ENCODE measurements at regions not wholly inside any gene's neighbourhood (a gene's known extent, or its start where the extent isn't known, plus 50 kb on each side); places are given as distances from the start of the nearest gene placed in this dataset.

DNA sequence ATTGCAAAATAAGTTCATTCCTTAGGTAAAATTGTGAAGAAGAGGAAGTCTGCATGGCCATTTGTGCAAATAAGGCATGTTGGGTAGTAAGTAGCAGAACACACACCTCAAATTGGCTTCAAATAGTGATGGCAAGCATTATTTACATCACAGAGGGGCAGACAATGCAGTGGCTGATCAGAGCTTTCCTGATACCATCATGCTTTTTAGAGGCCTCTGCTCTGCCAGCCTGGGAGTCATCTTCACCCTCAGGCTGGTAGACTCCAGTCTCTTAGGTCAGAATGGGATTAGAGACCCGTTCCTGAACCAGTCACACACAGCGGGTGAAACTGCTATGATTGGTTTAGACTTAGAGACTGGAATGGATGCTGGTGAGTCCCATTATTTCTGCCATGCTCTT, 396.0 kb upstream of the MCTP2 start:
- no peak for DNase-seq (ENCODE audit: insufficient read length, low spot score)
- FAIRE-seq: no peak

DNA sequence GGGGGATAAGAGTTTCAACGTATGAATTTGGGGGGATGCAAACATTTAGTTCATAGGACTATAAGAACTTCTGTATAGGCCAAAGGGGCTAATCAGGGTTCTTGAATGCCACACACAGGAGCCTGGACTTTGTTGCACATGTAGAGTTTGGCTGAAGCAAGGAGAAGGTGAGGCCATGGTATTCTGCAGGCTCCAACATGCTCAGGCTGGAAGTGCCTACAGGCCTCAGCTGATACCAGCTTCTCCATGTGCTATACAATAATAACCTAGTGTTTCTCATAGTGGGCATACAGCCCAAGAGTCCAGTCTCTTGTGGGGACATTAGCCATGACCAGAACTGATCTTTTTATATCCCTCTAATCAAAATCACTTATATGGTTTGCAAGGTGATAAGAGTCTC, 399.7 kb upstream of the MCTP2 start:
- FAIRE-seq (no peak), DNase-seq (ENCODE audit: insufficient read length, low spot score) (no peak)

DNA sequence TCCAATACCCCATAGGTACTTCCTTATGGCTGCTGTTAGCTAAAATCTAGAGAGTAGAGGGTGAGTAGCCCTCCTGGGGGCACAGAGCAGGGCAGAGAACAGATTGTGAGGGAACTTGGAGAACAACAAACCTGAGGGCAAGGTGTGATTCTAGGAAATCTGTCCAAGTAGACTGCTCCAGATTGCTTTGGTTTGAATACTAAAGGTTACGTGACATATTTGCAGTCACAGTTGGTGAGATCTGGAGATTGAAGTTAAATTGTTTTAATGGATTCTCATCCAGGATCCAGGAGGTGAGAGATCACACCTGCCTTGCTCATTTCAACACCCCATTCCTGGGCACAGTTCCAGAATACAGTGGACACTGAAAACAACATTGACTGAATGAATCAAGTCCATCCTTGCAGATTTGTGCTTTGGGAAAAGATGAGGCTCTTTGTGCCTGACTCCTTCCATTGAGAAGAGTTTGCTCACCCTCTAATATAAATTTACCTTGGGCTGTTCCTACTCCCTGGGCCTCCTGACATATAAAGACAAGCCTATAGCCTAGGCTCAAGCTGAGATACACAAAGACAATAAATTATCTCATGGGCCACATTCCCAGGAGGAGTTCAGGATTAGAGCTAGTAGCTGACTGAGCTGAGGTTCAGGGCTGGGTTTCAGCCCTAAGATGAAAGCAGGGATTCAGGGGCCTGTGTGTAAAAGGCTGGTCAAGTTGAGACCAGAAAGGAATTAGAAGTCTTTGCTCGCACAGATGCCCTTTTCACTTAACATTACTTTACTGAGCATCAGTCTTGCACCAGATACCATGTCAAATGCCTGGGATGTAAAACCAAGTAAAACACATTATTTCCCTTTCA, 400.9 kb upstream of the MCTP2 start:
- FAIRE-seq: no peak
- DNase-seq (ENCODE audit: insufficient read length, low spot score): no peak

DNA sequence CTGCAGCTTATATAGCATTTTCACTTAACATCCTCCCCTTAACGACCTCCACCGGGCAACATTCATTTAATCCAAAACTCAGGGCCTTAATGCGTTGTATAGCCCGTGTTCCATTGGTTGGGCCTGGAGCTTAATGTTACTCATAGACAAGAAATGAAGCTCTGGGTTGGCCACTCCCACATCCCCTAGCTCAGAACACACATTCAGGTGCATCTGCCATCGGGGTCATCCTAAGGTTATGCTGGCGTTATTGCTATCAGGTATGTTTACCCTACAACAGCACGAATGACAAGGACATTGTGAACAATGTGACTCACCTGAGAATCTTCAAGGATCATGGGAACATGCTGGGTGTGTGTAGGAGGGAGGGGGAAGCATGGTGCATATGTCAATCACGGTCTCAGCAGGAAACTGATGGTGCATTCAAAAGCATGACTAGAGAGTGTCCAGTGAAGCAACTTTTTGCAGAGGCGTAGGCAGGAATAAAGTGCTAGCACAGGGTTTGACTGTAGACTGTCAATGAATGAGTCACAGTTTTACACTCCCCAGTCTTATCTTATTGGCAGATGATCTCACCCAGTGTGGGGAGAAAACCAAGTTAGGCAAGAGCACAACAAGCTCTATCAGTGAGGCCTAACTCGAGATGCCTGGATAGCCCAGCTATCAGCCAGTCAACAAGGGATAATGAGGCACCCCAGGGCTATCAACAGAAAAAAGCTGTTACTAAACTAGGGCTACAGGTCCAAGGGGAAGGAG, 402.1 kb upstream of the MCTP2 start:
- FAIRE-seq (no peak), DNase-seq (ENCODE audit: insufficient read length, low spot score) (no peak)

DNA sequence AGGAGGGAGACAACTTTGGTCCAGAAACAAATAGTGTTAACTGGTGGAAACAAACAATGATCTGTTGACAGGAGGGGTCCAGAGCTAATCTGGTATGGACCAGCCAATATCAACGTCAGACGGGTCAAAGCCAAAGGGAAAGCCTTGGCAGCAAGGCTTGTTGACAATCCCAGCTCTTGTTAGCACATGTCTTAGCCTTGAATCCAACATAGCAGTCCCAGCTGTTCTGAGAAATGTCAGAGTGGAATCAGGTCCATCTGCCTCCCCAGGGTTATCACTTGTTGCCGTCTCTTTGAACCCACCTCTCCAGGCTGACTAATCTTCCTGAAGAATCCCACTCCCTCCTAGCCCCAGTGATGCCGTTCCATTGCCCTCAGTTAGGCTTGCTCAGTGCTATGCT, 404.6 kb upstream of the MCTP2 start:
- DNase-seq (ENCODE audit: insufficient read length, low spot score) (no peak), FAIRE-seq (no peak)

DNA sequence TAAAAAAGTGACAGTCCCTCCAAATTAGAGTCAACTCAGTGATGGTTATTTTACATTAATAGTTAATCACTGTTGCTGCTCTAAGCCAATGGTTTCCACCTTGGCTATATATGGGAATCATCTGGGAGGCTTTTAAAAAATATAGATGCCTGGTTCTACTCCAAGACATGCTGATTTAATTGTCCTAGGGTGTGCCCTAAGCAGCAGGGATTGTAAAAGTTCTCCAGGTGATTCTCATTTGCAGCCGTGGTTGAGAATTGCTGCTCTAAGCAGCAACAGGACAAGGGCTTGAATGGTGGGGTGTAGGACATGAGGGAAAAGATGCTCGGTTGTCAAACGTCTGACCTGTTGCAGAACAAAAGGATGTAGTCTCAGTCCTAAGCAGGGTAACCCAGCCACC, 405.1 kb upstream of the MCTP2 start:
- FAIRE-seq: no peak
- no peak for DNase-seq (ENCODE audit: insufficient read length, low spot score)

DNA sequence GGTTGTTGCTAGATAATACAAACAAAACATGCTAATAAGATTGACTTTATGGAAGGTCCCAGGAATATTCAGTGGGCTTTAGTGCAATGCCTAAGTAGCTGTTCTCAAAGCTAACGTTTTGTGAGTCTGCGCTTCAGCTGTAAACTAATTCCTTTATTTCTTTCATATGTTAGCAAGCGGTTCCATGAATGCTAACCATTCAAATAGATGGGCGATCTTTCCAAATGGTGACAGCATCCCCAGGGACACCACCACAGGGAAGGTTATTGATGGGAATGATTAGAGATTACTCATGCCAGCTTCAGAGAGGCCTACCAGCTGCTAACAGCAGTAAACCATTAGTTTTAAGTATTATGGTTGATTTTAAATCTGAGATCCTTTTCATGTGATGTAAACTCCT, 405.7 kb upstream of the MCTP2 start:
- DNase-seq (ENCODE audit: insufficient read length, low spot score): no peak
- no peak for FAIRE-seq

DNA sequence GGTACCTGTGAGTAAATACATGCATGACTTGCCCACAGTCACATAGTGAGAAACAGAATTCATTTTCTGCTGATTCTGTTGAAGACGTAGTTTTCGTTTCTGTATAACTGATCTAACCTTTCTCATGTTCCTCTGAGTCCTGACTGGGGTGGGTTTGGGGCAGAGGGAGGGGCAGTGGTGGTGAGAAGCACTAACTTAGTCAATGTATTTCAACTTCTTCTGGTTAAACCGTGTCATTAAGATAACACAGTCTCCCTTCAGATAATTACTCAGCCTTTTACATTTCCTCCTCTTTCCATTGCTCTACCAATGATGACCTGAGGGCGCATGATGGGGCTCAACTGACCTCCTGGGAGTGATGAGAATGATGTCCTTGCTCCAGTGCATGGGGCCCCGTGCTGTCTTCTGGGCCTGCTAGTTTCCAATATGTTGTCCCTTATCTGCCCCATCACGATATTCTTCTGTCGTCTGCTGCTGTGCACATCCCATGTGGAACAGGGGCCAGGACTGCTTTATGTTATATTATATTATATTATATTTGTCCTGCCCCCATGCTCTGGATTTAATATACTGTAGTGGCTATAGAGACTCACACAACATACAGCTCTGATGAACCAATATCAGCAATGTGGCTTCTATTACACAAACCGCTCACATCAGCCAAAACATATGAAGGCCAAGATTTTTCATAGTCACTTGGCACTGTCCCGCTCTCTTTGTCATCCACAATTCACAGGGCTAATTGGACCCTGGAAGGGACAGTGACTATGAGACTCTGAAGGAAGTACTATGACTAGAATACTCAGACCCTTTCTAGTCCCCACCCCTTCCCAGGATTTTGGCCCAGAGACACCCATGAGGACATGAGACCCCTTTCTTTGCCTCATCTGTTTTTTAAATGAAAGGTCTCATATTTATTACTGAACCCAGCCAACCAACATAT, 407.1 kb upstream of the MCTP2 start:
- no peak for DNase-seq (ENCODE audit: insufficient read length, low spot score)
- no peak for FAIRE-seq

DNA sequence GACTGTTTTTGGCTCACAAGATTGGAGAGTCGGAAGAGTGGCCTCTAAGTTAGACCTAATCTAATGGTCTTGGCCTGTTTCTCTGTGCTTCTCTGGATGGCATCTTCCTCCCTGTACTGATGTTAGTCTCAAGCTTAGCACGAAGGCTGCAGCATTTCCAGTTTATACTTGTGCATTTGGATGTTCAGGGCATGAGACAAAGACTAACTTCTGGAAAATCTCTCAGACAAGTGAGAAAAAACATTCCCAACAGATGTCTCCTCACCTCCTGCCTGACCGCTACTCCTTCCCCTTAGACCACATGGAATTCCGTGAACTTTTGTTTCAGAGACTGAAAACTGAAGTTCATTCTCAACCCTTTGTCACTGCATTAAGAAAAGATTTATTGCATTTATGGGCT, 410.8 kb upstream of the MCTP2 start:
- no peak for FAIRE-seq
- no peak for DNase-seq (ENCODE audit: insufficient read length, low spot score)

DNA sequence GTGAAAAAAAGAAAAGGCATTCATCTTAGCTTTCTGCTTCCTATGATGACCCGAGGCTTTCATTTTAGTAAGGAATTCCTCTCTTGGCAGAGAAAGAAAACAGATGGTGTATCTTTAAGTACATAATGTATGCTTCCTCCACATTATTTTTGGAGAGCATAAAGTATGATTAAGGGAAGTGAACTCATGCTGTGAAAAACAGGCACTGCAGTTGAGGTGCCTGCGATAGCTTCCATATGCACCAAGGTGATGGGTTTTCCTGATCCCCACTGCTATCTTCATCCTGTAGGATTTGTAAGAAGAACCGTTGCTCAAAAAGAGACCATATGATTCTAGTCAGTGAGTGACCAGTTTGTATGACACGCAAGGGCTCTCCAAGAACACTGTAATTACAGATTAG, 411.5 kb upstream of the MCTP2 start:
- no peak for FAIRE-seq

DNA sequence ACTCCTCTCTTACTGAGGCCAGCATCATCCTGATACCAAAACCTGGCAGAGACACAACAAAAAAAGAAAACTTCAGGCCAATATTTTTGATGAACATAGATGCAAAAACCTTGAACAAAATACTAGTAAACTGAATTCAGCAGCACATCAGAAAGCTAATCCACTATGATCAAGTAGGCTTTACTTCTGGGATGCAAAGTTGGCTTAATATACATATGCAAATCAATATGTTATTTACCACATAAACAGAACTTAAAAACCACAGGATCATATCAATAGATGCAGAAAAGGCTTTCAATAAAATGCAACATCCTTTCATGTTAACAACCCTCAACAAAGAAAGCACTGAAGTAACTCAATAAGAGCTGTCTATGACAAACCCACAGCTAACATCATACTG, 414.5 kb upstream of the MCTP2 start:
- no peak for DNase-seq (ENCODE audit: insufficient read length, low spot score)
- no peak for FAIRE-seq

More for the DNA sequence above, 411.5 kb upstream of the MCTP2 start:
- no peak for DNase-seq (ENCODE audit: insufficient read length, low spot score)

DNA sequence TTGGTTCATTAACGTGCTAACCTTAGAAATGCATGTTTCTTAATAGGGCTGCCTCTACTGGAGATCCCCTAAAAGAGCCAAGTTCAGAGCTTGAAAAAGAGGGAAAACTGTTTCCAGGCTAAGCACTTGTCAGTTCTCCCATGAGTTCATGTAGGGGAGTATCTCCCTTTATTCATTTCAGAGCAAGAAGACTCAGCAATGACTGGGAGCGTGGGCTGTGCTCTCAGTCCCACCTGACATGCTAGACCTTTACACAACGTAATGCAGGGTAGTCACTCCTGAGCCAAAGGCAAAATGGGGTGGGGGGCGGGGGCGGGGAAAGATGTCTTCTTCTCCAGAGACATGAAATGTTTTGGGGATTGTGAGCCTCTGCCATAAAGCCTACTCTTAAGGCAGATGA, 420.1 kb upstream of the MCTP2 start:
- DNase-seq (ENCODE audit: insufficient read length, low spot score) (no peak), FAIRE-seq (no peak)

DNA sequence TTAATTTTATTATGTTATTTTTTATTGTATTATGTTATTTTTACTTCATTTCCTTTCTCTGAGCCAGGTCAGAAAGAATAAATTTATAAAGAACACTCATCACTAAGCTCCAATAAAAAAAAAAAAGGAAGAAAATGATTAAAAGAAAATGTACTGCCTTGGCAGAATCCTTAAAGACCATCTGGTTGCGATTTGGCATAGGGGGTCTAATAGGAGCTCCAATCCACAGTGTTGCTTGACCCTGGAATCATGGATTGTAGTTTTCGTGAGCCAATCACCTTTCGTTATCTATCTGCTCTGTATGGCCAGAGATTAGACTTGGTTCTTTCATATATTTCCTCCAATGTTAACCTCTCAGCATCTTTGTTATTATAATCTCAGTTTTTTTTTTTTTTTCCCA, 421.8 kb upstream of the MCTP2 start:
- no peak for DNase-seq (ENCODE audit: insufficient read length, low spot score)
- no peak for FAIRE-seq

DNA sequence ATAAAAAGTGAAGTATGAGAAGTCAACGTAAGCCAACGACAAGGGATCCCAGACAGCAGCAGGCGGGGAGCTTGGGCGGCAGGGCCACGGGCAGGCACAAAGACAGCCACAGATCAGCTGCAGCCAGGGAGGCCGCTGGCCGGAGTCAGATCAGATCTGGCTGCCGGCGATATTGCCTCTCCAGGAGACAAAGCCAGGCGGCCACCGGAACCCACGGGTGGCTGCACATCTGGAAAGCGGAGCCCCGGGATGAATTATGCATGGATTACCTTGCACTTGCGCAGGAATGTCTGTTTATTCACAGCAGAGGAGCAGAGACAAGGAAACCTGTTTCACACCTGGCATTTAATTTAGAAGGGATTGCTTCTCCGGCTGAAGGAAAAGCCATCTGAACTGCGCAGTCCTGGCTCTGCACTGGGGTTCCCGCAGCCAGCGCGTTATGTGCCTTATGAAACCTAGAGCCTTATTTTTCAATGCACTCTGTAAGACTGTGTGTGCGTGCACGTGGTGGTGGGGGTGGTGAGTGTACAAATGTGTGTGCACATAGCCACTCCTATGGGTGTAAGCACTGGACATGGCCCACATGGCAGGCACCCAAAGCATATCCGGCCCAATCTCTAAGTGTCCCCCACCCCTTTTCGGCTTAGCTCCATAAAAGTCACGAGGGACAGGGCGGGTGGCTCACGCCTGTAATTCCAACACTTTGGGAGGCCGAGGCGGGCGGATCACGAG, 427.8 kb upstream of the MCTP2 start:
- FAIRE-seq: no peak

DNA sequence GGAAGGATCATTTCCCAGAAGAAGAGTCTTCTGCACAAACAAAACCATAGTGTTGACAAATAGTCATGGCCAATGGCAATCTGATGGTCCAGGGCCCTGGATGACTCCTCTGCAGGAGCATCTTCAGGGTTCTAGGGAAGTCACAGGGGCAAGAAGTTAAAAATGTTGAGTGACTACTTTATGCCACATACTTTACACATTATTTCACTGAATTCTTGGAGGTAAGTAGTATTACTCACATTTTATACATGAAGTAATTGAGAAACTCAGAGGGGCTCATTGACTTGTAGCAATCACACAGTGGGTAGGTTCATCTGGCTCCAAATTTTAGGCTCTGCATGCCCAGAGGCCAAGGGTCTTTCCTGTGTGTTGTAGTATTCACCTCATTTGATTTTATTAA, 430.2 kb upstream of the MCTP2 start:
- FAIRE-seq (no peak), DNase-seq (ENCODE audit: insufficient read length, low spot score) (no peak)

More for the DNA sequence above, 427.8 kb upstream of the MCTP2 start:
- DNase-seq (ENCODE audit: insufficient read length, low spot score): no peak

DNA sequence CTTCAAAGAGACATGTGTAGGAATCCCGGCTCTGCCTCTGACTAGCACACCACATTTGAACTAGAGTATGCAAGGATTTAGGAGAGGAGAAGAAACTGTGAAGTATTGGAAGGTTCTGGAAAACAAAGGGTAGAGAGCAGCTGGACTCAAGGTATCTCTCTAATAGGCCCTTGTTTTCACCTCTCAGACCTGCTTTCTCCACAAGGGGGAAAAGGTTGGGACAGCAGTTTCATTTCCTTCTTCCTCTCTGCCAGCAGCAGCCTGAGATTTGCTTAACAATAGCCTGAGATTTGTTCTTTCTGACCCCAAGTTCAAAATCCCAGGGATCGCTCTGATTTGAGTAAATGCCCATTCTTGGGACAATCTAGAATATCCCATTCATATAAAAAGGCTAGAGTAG, 430.6 kb upstream of the MCTP2 start:
- FAIRE-seq (no peak), DNase-seq (ENCODE audit: insufficient read length, low spot score) (no peak)

DNA sequence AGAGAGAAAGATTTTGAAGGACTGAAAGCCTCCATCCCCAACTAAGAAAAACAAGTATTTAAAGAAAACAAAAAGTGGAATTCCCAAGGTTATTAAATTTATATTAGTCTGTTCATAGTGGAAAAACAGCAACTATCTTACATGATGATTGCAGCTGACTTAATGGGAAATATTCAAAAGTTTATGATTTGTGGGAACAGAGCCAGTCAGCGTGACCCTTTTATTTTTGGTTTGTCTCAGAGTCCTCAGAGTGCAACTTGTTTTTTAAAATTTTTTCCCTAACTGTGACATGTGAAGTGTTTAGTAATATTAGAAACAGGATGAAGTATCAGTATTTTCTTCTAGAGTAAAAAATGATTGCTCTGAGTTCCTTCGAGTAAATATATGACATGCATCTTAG, 441.9 kb upstream of the MCTP2 start:
- FAIRE-seq: no peak

DNA sequence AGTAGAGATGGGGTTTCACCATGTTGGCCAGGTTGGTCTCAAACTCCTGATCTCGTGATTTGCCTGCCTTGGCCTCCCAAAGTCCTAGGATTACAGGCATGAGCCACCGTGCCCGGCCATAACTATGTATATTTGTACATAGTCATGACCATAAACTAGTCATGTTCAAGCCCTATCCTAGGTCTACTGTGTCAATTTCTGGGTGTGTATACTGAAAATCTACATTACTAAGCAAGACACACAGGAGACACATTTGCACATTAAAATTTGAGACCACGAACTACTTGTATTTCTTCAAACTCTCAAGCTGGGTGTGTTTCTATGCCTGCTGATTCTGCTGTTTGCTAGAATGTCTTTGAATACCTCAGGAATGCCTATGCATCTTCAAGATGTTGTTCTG, 451.3 kb upstream of the MCTP2 start:
- FAIRE-seq: no peak
- DNase-seq (ENCODE audit: insufficient read length, low spot score): no peak

More for the DNA sequence above, 441.9 kb upstream of the MCTP2 start:
- DNase-seq (ENCODE audit: insufficient read length, low spot score): no peak

DNA sequence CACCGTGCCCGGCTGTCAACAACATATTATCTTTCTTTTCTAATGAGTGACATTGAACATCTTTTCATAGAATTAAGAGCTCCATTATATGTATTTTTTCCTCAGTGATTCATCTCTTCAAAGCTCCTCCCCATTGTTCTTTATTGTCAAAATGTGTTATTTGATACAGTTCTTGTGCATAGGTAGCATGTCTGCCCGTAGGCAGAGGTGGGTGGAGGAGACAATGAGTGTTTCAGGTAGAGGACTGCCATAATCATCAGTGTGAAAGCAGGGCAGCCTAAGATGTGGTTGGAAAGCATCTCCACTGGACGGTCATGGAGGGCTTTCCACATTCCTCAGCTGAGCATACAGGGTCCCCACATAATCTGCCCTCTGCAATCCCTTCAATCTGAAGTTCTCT, 452.0 kb upstream of the MCTP2 start:
- DNase-seq (ENCODE audit: insufficient read length, low spot score) (no peak), FAIRE-seq (no peak)
